Fibroblast of lung (primary cell): ENCODE measurements at regions not wholly inside any gene's neighbourhood (a gene's known extent, or its start where the extent isn't known, plus 50 kb on each side); places are given as distances from the start of the nearest gene placed in this dataset.
"Not testable (repeated sequence)": the region's sequence is repeated elsewhere in the genome, so short reads cannot be mapped to it uniquely, and the experiment has no call there.

Source experiments
- CTCF ChIP-seq, 2 donors: IDR thresholded peaks in 1 of 2; conservative IDR thresholded peaks in 1 of 2; 1 replicate in 1 of 2; 2 replicates in 1 of 2; pipeline ENCODE4 v1.5.1; 2011 to 2012; ENCODE audit warnings: low read length in 2 of 2, control low read depth in 1 of 2, inconsistent platforms in 1 of 2, low read depth in 1 of 2, mild to moderate bottlenecking in 1 of 2
- EZH2 ChIP-seq: IDR thresholded peaks from 2 replicates; pipeline ENCODE4 v1.5.1; 2012; ENCODE audit warnings: low read length, control low read depth, mild to moderate bottlenecking; ENCODE audit errors: missing control alignments

- TF ChIP-seq CTCF (conservative IDR thresholded peaks at IDR 0.05 in 1 of 2, IDR thresholded peaks at IDR 0.05 in 1 of 2; ENCODE audit: low read depth in 1 of 2, low read length in 2 of 2); EZH2: not testable (repeated sequence)
Measured at GRCh38 chr2:62599674-62600410, 93.8 kb upstream of the TMEM17 start.
